ENCODE measurements at regions not wholly inside any gene's neighbourhood (a gene's known extent, or its start where the extent isn't known, plus 50 kb on each side); places are given as distances from the start of the nearest gene placed in this dataset.

DNA sequence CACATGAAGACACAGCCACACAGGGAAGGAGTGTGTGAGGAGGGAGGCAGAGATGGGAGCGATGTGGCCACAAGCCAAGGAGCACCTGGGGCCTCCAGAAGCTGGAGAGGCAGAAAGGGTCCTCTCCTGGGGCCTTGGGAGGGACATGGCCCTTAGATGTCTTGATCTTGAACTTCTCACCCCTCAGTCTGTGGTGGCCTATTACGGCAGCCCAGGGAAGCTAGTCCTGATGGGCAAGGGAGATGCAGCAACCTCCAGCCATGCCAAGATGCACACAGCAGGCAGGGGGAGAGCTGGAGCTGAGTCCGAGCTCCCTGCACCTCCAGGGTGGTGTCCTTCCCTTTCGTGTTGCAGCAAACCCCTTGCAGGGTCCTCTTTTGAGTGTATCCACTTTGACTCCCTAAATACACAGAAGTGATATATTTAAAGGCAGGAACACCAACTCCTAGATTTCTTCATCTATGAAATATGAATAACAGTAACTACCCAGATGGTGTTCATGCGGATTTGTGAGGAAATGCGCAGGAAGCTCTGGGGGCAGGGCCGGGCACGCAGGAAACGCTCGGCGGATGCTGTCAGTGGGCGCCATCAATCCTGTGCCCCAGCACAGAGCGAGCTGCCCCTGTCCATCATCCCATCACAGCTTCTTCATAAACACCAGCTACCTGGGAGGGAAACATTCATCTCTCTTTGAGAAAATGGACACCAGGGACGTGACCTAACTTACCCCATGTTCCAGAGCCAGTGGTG, 230.4 kb upstream of the MYT1L start:
- no peak for DNase-seq (ENCODE audit: low read depth, low spot score)
- Histone ChIP-seq H3K36me3 (ENCODE audit: control insufficient read depth, insufficient read depth, low read length) (no peaks in the 10 kb centered on the region), H3K27ac (ENCODE audit: low read length) (no peak overlapping the region), H3K9me3 (ENCODE audit: control insufficient read depth, insufficient read depth, low read length) (no peaks in the 10 kb centered on the region), H3K27me3 (ENCODE audit: control insufficient read depth, insufficient read depth, low read length) (no peaks in the 10 kb centered on the region), H3K4me3 (ENCODE audit: low read length) (no peak overlapping the region), H3K4me1 (ENCODE audit: control insufficient read depth, insufficient read depth, low read length) (no peaks in the 10 kb centered on the region; the same call in 1 of the 2 replicates)
- no CpG with 5 or more reads among the region's 14 CpGs for WGBS (ENCODE audit: insufficient coverage, insufficient read length)

DNA sequence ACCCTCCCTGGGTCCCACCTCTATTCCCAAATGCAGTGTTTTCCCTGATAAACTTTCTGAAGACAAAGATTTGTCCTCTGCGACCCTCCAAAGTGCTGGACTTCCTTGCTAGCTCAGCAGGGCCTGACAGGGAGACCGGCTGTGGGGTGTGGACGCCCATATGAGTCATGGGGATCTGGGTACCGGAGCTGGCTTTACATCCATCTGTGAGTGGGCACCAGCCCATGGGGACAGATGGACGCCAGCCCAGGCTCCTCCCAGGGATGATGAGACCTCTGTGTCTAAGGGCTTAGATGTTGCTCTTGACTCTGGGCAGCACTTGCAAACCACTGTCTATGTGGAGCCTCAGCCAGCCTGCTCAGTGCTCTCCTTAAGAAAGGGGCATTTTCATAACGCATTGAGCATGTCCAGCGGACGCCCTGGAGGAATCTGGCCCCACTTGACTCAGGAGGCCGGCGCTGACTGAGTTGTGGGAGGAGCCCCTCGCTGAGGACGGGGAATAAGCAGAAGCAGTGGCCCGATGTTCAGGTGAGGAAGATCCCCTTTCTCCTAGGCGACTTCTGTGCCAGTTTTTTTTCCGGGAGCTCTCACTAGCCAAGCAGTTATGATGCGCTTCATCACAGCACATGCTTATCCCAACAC, 229.4 kb upstream of the MYT1L start:
- no peak for DNase-seq (ENCODE audit: low read depth, low spot score)
- Histone ChIP-seq H3K27ac (ENCODE audit: low read length) (no peak overlapping the region), H3K27me3 (ENCODE audit: control insufficient read depth, insufficient read depth, low read length) (no peaks in the 10 kb centered on the region), H3K4me1 (ENCODE audit: control insufficient read depth, insufficient read depth, low read length) (no peaks in the 10 kb centered on the region; the same call in 1 of the 2 replicates), H3K36me3 (ENCODE audit: control insufficient read depth, insufficient read depth, low read length) (no peaks in the 10 kb centered on the region), H3K9me3 (ENCODE audit: control insufficient read depth, insufficient read depth, low read length) (no peaks in the 10 kb centered on the region), H3K4me3 (ENCODE audit: low read length) (no peak overlapping the region)
- WGBS (ENCODE audit: insufficient coverage, insufficient read length), result no CpG with 5 or more reads among the region's 16 CpGs

GRCh38 chr2:2558476-2558875, 227.4 kb upstream of the MYT1L start:
- H3K4me3 ChIP-seq (ENCODE audit: low read length), result no peak overlapping the region

DNA sequence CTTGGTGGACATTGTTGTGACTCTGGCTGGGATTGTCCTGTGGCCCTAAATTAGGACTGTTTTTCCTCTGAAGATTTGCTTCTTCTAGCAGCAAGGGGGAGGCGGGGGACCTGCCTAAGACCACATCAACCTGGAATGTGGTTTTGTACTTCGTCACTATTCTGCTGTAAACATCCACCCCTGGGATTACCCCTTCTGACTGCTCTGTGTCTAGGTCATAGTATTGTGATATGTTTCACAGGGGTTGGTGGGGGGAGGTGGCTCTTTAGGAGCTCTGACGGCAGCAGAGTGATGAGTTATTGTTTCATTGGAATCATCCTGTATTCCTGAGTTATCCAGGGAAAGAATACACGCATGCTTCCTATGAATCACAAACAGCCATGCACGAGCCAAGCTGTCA, 226.4 kb upstream of the MYT1L start:
- Histone ChIP-seq H3K27ac (ENCODE audit: low read length) (no peak overlapping the region), H3K4me3 (ENCODE audit: low read length) (no peak overlapping the region), H3K9me3 (ENCODE audit: control insufficient read depth, insufficient read depth, low read length) (no peaks in the 10 kb centered on the region; the same call in 1 of the 2 replicates), H3K4me1 (ENCODE audit: control insufficient read depth, insufficient read depth, low read length) (no peaks in the 10 kb centered on the region), H3K36me3 (ENCODE audit: control insufficient read depth, insufficient read depth, low read length) (no peaks in the 10 kb centered on the region), H3K27me3 (ENCODE audit: control insufficient read depth, insufficient read depth, low read length) (no peaks in the 10 kb centered on the region)
- DNase-seq (ENCODE audit: low read depth, low spot score), result no peak
- no CpG with 5 or more reads among the region's 5 CpGs for WGBS (ENCODE audit: insufficient coverage, insufficient read length)

More at GRCh38 chr2:2558476-2558875, 227.4 kb upstream of the MYT1L start:
- Histone ChIP-seq H3K9me3 (ENCODE audit: control insufficient read depth, insufficient read depth, low read length) (no peaks in the 10 kb centered on the region; the same call in 1 of the 2 replicates), H3K36me3 (ENCODE audit: control insufficient read depth, insufficient read depth, low read length) (no peaks in the 10 kb centered on the region), H3K27ac (ENCODE audit: low read length) (no peak overlapping the region), H3K4me1 (ENCODE audit: control insufficient read depth, insufficient read depth, low read length) (no peaks in the 10 kb centered on the region), H3K27me3 (ENCODE audit: control insufficient read depth, insufficient read depth, low read length) (no peaks in the 10 kb centered on the region)
- DNase-seq (ENCODE audit: low read depth, low spot score), result no peak
- no CpG with 5 or more reads among the region's 9 CpGs for WGBS (ENCODE audit: insufficient coverage, insufficient read length)

DNA sequence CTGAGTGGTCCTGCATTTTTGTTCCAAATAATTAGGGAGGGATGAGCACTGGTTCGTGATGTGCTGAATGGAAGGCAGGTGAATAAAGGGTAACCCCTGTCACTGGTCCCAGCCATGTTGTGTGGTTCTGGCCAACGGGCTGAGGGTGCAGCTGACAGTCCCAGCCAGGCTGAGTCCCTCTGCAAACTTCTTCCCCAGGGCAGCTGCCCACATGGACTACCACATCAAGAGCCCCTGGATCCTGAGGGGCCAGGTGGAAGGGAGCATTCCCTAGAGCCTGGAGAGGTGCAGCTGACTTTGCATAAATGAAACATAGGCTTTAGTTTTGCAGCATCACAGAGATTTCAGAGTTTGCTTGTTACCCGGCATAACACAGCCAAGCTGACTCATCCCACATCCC, 219.8 kb upstream of the MYT1L start:
- DNase-seq (ENCODE audit: low read depth, low spot score), result no peak
- no peaks in the 10 kb centered on the region for H3K36me3 ChIP-seq (ENCODE audit: control insufficient read depth, insufficient read depth, low read length)
- no peaks in the 10 kb centered on the region for H3K27me3 ChIP-seq (ENCODE audit: control insufficient read depth, insufficient read depth, low read length)
- peaks cover 2% of the 10 kb centered on the region; the same call in 1 of the 2 replicates for H3K4me1 ChIP-seq (ENCODE audit: control insufficient read depth, insufficient read depth, low read length)
- no peak overlapping the region for H3K4me3 ChIP-seq (ENCODE audit: low read length)
- no peaks in the 10 kb centered on the region; the same call in 1 of the 2 replicates for H3K9me3 ChIP-seq (ENCODE audit: control insufficient read depth, insufficient read depth, low read length)
- WGBS (ENCODE audit: insufficient coverage, insufficient read length), result no CpG with 5 or more reads among the region's 3 CpGs
- H3K27ac ChIP-seq (ENCODE audit: low read length), result no peak overlapping the region

- Histone ChIP-seq H3K4me1 (ENCODE audit: control insufficient read depth, insufficient read depth, low read length) (peaks cover 2% of the 10 kb centered on the region; the same call in 1 of the 2 replicates), H3K9me3 (ENCODE audit: control insufficient read depth, insufficient read depth, low read length) (no peaks in the 10 kb centered on the region; the same call in 1 of the 2 replicates), H3K4me3 (ENCODE audit: low read length) (no peak overlapping the region), H3K27me3 (ENCODE audit: control insufficient read depth, insufficient read depth, low read length) (no peaks in the 10 kb centered on the region), H3K36me3 (ENCODE audit: control insufficient read depth, insufficient read depth, low read length) (no peaks in the 10 kb centered on the region), H3K27ac (ENCODE audit: low read length) (no peak overlapping the region)
- no CpG with 5 or more reads among the region's 4 CpGs for WGBS (ENCODE audit: insufficient coverage, insufficient read length)
- no peak for DNase-seq (ENCODE audit: low read depth, low spot score)
Observed at GRCh38 chr2:2547911-2548310, 216.8 kb upstream of the MYT1L start.

GRCh38 chr2:2547451-2547850, 216.4 kb upstream of the MYT1L start:
- no peak for DNase-seq (ENCODE audit: low read depth, low spot score)
- Histone ChIP-seq H3K4me1 (ENCODE audit: control insufficient read depth, insufficient read depth, low read length) (peaks cover 2% of the 10 kb centered on the region; the same call in 1 of the 2 replicates), H3K36me3 (ENCODE audit: control insufficient read depth, insufficient read depth, low read length) (no peaks in the 10 kb centered on the region), H3K9me3 (ENCODE audit: control insufficient read depth, insufficient read depth, low read length) (no peaks in the 10 kb centered on the region), H3K4me3 (ENCODE audit: low read length) (no peak overlapping the region), H3K27me3 (ENCODE audit: control insufficient read depth, insufficient read depth, low read length) (no peaks in the 10 kb centered on the region), H3K27ac (ENCODE audit: low read length) (no peak overlapping the region)
- no CpG with 5 or more reads among the region's 3 CpGs for WGBS (ENCODE audit: insufficient coverage, insufficient read length)

DNA sequence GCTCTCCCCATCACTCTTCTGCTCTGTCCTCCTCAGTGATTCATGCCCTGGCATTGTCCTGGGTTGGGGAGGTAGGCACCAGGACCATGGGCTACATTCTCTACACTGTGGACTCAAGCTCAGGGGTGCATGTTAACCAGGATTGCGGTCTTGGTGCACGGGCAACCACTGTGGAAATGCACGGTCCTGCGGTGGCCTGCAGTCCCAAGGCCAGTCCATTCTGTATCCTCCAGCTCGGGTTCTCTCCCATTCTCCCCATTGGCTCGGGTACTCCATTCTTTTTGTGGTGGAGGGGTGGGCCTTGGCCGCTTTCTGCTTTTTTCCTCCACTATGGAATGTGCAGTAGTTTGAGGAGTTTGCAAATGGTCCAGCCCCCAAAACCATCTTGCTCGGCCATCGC, 215.0 kb upstream of the MYT1L start:
- Histone ChIP-seq H3K27me3 (ENCODE audit: control insufficient read depth, insufficient read depth, low read length) (no peaks in the 10 kb centered on the region), H3K4me1 (ENCODE audit: control insufficient read depth, insufficient read depth, low read length) (peaks cover 2% of the 10 kb centered on the region; the same call in 1 of the 2 replicates), H3K9me3 (ENCODE audit: control insufficient read depth, insufficient read depth, low read length) (no peaks in the 10 kb centered on the region), H3K27ac (ENCODE audit: low read length) (no peak overlapping the region), H3K36me3 (ENCODE audit: control insufficient read depth, insufficient read depth, low read length) (no peaks in the 10 kb centered on the region), H3K4me3 (ENCODE audit: low read length) (no peak overlapping the region)
- no peak for DNase-seq (ENCODE audit: low read depth, low spot score)
- no CpG with 5 or more reads among the region's 9 CpGs for WGBS (ENCODE audit: insufficient coverage, insufficient read length)

DNA sequence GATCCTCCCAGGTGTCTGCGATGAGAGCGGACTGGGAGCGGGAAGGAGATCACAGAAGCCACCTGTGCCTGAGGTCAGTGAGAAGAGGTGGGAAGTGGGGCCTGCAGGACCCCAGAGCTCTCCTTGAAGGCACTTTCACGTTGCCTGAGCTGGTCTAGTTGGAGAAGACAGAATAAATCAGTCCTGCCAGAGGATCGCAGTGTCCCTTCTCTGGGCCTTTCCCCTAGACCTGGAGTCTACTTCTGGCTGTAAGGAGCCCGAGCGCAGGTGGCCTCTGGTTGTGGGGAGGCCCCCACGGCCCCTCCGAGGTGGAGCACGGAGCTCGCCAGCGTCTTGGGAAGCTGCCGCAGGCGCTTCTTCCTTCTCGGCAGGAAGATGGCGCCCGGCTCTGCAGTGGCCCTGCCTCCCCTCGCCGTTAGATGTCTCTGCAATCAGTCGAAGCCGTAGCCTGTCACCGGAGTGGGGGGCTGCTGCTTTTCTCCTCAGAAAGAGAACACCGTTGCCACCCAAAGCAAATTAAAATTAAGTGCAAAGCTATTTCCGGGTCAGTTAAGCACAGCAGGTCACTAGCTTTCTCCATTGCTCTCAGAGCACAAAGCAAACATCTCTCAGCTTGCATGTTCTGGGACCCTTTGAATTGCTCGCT, 212.0 kb upstream of the MYT1L start:
- WGBS (ENCODE audit: insufficient coverage, insufficient read length), result no CpG with 5 or more reads among the region's 25 CpGs
- H3K4me1 ChIP-seq (ENCODE audit: control insufficient read depth, insufficient read depth, low read length), result peaks cover 2% of the 10 kb centered on the region; the same call in 1 of the 2 replicates
- no peaks in the 10 kb centered on the region for H3K27me3 ChIP-seq (ENCODE audit: control insufficient read depth, insufficient read depth, low read length)
- no peak overlapping the region for H3K4me3 ChIP-seq (ENCODE audit: low read length)
- no peaks in the 10 kb centered on the region for H3K36me3 ChIP-seq (ENCODE audit: control insufficient read depth, insufficient read depth, low read length)
- no peak for DNase-seq (ENCODE audit: low read depth, low spot score)
- H3K9me3 ChIP-seq (ENCODE audit: control insufficient read depth, insufficient read depth, low read length), result no peaks in the 10 kb centered on the region
- H3K27ac ChIP-seq (ENCODE audit: low read length), result no peak overlapping the region

DNA sequence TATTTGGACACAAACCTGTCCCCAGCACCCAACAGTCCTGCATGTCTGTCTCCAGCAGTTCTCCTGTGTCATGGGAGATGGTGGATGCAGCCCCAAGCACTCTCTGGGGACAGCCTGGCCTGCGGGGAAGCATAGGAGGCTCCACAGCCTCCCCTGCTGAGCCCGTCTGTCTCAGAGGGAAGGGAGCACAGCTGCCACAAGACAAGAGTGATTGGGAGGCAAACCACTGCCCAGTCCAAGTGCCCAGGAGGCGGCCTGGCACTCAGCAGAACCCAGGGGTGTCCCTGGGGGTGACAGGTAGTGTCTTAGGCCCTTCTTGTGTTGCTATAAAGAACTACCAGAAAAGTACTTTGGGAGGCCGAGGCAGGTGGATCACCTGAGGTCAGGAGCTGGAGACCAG, 211.2 kb upstream of the MYT1L start:
- H3K4me3 ChIP-seq (ENCODE audit: low read length), result no peak overlapping the region
- WGBS (ENCODE audit: insufficient coverage, insufficient read length), result no CpG with 5 or more reads among the region's 4 CpGs
- no peaks in the 10 kb centered on the region for H3K4me1 ChIP-seq (ENCODE audit: control insufficient read depth, insufficient read depth, low read length)
- H3K27ac ChIP-seq (ENCODE audit: low read length), result no peak overlapping the region
- no peaks in the 10 kb centered on the region for H3K27me3 ChIP-seq (ENCODE audit: control insufficient read depth, insufficient read depth, low read length)
- DNase-seq (ENCODE audit: low read depth, low spot score), result no peak
- no peaks in the 10 kb centered on the region for H3K9me3 ChIP-seq (ENCODE audit: control insufficient read depth, insufficient read depth, low read length)
- H3K36me3 ChIP-seq (ENCODE audit: control insufficient read depth, insufficient read depth, low read length), result no peaks in the 10 kb centered on the region

Data from iPS DF 6.9 (cell line).